ENCODE measurements at regions not wholly inside any gene's neighbourhood (a gene's known extent, or its start where the extent isn't known, plus 50 kb on each side); places are given as distances from the start of the nearest gene placed in this dataset.

GRCh38 chr7:116315293-116315692, 105.0 kb downstream of the TES start:
- TF ChIP-seq CTCF (IDR thresholded peaks at IDR 0.05 in 4 of 5, conservative IDR thresholded peaks at IDR 0.05 in 1 of 5) (no peak), POLR2A (IDR thresholded peaks at IDR 0.05) (no peak)

Data from gastrocnemius medialis (tissue), 4 donors.